Neural crest cell (in vitro differentiated cells): ENCODE measurements at regions not wholly inside any gene's neighbourhood (a gene's known extent, or its start where the extent isn't known, plus 50 kb on each side); places are given as distances from the start of the nearest gene placed in this dataset.

ENCODE experiments used
- DNase-seq: peaks from one replicate; pipeline ENCODE4 v3.0.0; 2021; ENCODE audit warnings: low read depth, mixed read lengths, low spot score
- H3K27ac Mint-ChIP-seq: one replicate; pipeline ENCODE4 v1.8.0; 2021; ENCODE audit warnings: mild to moderate bottlenecking, mixed read lengths; ENCODE audit not compliant: unreplicated experiment
- H3K27me3 Mint-ChIP-seq: 2 replicates; pipeline ENCODE4 v1.8.0; 2021; ENCODE audit warnings: low read depth, mild to moderate bottlenecking, mixed read lengths
- H3K36me3 Mint-ChIP-seq: 2 replicates; pipeline ENCODE4 v1.8.0; 2021; ENCODE audit warnings: low read depth, mild to moderate bottlenecking, mixed read lengths
- H3K4me1 Mint-ChIP-seq: 2 replicates; pipeline ENCODE4 v1.8.0; 2021; ENCODE audit warnings: mixed read lengths
- H3K4me3 Mint-ChIP-seq: one replicate; pipeline ENCODE4 v1.8.0; 2021; ENCODE audit warnings: mild to moderate bottlenecking, mixed read lengths
- H3K9me3 Mint-ChIP-seq: 2 replicates; pipeline ENCODE4 v1.8.0; 2021; ENCODE audit warnings: mixed read lengths
- TF ChIP-seq, protein P1 (sequence below): fragments of 200-600 bp; sonication (generic); conservative IDR thresholded peaks from 2 replicates; pipeline ENCODE4 v1.5.0; 2021; ENCODE audit warnings: antibody characterized with exemption, mild to moderate bottlenecking

DNA sequence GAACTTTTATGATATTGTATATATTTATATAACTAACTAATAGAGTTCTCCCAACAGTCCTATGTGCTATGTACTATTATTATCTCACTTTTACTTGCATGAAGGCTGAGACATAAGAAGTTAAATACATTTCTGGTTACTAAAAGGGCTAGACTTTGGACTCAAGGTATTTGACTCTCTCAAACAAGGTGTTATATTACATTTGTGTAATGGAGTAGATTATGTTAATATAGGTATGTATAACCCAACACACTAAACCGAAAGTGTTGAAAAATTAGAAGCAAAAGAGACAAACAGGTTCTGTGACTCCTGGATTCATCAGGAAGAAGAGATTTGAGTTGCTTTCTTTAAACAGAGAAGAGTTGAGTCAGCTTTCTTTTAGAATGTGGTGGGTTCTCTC lies 733.6 kb upstream of the ZEB2 start:
- no peak for DNase-seq
- H3K36me3 Mint-ChIP-seq, result no peaks in the 10 kb centered on the region
- no peak overlapping the region for H3K4me3 Mint-ChIP-seq
- H3K9me3 Mint-ChIP-seq, result peaks cover 4% of the 10 kb centered on the region
- TF ChIP-seq, protein P1, sequence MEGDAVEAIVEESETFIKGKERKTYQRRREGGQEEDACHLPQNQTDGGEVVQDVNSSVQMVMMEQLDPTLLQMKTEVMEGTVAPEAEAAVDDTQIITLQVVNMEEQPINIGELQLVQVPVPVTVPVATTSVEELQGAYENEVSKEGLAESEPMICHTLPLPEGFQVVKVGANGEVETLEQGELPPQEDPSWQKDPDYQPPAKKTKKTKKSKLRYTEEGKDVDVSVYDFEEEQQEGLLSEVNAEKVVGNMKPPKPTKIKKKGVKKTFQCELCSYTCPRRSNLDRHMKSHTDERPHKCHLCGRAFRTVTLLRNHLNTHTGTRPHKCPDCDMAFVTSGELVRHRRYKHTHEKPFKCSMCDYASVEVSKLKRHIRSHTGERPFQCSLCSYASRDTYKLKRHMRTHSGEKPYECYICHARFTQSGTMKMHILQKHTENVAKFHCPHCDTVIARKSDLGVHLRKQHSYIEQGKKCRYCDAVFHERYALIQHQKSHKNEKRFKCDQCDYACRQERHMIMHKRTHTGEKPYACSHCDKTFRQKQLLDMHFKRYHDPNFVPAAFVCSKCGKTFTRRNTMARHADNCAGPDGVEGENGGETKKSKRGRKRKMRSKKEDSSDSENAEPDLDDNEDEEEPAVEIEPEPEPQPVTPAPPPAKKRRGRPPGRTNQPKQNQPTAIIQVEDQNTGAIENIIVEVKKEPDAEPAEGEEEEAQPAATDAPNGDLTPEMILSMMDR, result no peak
- H3K4me1 Mint-ChIP-seq, result no peaks in the 10 kb centered on the region
- H3K27me3 Mint-ChIP-seq, result no peaks in the 10 kb centered on the region
- H3K27ac Mint-ChIP-seq, result no peak overlapping the region

DNA sequence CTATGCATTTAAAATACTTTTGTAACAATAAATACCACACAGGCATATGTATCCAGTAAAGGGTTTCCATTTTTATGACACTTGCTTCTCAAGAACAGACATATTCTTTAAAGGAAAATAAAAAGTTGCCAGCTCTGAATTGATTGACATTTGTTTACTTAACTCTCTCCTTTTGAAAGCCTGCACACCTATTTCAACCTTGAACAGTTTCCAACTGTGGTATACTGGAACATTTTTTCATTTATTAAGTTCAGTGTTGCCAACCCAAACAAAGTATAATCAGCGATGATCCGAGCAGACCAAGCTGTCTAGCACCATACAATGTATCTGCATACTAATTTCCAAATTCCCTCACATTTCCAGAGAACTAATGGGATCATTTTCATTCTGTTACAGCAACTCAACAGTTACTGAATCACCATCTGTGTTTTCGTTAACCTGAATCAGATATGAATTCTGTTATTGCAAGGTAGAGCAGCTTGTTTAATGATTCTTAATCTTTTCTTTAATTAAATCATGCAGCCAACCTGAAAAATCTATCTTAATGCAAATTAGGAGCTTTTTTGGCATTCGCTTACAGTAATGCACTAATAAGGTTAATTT lies 725.5 kb upstream of the ZEB2 start:
- H3K4me1 Mint-ChIP-seq, result no peaks in the 10 kb centered on the region
- H3K4me3 Mint-ChIP-seq, result no peak overlapping the region
- TF ChIP-seq, protein P1, result no peak
- peak overlapping the region; percentile 16 for H3K27ac Mint-ChIP-seq
- H3K9me3 Mint-ChIP-seq, result no peaks in the 10 kb centered on the region
- H3K36me3 Mint-ChIP-seq, result no peaks in the 10 kb centered on the region
- no peaks in the 10 kb centered on the region for H3K27me3 Mint-ChIP-seq
- DNase-seq, result no peak

DNA sequence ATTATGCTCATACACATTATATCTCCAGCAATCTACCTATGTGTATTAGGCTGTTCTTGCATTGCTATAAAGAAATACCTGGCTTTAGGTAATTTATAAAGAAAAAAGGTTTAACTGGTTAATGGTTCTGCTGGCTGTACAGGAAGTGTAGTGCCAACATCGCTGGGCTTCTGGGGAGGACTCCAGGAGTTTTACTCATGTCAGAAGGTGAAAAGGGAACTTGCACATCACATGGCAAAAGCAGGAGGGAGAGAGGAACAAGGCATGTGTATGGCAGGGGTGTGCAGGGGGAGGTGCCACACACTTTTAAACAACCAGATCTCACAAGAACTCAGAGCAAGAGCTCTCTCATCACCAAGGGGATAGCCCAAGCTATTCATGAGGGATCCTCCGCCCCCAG lies 715.4 kb upstream of the ZEB2 start:
- no peaks in the 10 kb centered on the region for H3K36me3 Mint-ChIP-seq
- no peak overlapping the region for H3K27ac Mint-ChIP-seq
- H3K4me1 Mint-ChIP-seq, result peaks cover 11% of the 10 kb centered on the region
- no peak overlapping the region for H3K4me3 Mint-ChIP-seq
- H3K27me3 Mint-ChIP-seq, result no peaks in the 10 kb centered on the region
- peaks cover 3% of the 10 kb centered on the region for H3K9me3 Mint-ChIP-seq
- no peak for DNase-seq
- TF ChIP-seq, protein P1, result no peak

DNA sequence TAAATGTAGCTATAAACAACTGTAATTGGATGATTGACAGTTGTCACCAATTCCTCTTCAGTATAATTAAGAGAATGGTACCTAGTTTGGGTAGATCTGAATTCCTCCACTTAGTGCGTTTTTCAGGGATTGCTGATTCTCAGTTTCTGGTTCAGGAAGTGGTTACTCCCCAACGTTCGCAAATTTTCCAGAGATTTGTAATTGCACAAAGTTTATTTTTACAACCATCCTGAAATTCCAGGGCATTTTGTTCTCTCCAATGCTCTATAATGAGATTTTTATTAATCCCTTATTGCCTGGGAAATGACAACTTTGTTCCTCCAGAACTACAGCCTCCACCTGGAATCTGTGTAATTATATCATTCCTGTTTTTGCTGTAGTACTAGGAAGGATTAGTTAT lies 710.6 kb upstream of the ZEB2 start:
- Mint-ChIP-seq H3K36me3 (no peaks in the 10 kb centered on the region), H3K4me1 (peaks cover 4% of the 10 kb centered on the region), H3K27me3 (no peaks in the 10 kb centered on the region), H3K4me3 (no peak overlapping the region), H3K27ac (no peak overlapping the region), H3K9me3 (peaks cover 3% of the 10 kb centered on the region)
- TF ChIP-seq, protein P1, result no peak
- DNase-seq, result no peak

DNA sequence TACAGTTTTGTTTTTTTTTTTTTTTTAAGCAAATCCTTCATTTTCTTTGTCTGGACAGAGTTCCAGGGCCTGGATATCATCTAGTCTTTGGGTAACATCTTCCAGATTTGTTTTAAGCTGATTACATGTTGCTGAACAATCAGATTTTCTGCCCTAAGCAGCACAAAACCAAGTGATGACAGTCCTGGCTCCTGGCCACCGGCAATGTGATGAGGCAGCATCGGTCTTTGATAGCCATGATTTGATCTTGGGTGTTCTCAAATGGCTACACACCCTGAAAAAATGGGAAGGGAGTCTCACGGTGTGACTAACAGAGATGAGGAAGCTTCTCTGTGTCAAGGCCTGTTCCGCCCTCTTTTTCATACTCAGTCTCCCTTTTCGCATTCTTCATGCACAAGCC lies 708.6 kb upstream of the ZEB2 start:
- Mint-ChIP-seq H3K9me3 (peaks cover 7% of the 10 kb centered on the region), H3K27me3 (no peaks in the 10 kb centered on the region), H3K27ac (no peak overlapping the region), H3K4me3 (no peak overlapping the region), H3K4me1 (peaks cover 4% of the 10 kb centered on the region), H3K36me3 (peaks cover 3% of the 10 kb centered on the region)
- TF ChIP-seq, protein P1, result no peak
- DNase-seq, result no peak
